Left cardiac atrium (tissue), 4 donors: ENCODE measurements at regions not wholly inside any gene's neighbourhood (a gene's known extent, or its start where the extent isn't known, plus 50 kb on each side); places are given as distances from the start of the nearest gene placed in this dataset.
"Not testable (repeated sequence)": the region's sequence is repeated elsewhere in the genome, so short reads cannot be mapped to it uniquely, and the experiment has no call there.

Source experiments
- ATAC-seq, 2 donors: fragments of 200-7000 bp; cut with Tn5 transposase; one replicate each; pipeline ENCODE4 v1.9.1; 2020; ENCODE audit warnings: mild to moderate bottlenecking in 2 of 2, moderate library complexity in 2 of 2
- DNase-seq: peaks from one replicate; pipeline ENCODE4 v3.0.0-alpha.2; 2020
- intact Hi-C, 2 donors: fragments of 100-400 bp; cut with DNase I; formaldehyde crosslinking; loops; one replicate each; pipeline versions ENCODE4 v1.14.1 to v1.15.1; 2022 to 2023
- donor health status: DM: no; HTN: yes; CAD: no.
- donor health status: DM: no; HTN: yes; CAD: no; lungs with severe emphysema.
- donor health status: DM: yes; HTN: yes; CAD: no.
- donor health status: Dilated cardiomyopathy.

DNA sequence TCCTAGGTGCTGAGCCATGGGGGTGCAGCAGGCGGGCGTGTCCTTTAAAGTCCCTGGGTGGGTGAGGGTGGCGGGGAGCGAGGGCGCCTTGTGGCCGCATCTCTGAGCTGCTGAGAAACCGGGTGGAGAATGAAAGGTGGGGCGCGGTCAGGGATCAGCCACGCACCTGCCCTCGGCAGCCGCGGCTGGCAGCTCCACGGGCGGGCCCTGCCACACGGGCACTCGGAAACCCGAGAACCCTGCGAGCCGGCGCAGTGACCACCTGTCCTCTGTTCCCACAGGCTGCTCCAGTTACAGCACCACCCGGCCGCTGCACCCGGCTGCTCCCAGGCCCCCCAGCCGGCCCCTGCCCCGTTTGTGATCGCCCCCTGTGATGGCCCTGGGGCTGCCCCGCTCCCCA, 4400.5 kb upstream of the TPTE start:
- ATAC-seq, intact Hi-C loops: not testable (repeated sequence)
- DNase-seq, result peak; percentile 7

DNA sequence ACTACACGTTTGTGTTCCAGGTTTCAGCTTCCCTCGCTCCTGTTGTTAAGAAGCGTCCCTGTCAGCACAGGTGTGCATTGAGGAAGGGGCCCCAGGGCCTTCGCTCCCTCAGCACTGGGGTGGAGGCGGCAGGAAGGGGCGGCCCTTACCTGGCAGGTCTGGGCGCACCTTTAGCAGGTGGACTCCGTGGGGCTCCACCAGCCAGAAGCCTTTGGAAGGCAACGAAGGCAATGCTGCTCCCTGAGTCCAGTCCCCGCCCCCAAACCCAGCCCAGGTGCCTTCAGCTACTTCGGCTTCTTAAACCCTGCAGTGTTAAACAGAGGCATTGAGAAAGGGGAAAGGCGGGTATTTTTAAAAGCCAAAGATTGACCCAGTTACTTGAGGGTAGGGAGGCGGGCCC, 4398.8 kb upstream of the TPTE start:
- intact Hi-C loops, ATAC-seq: not testable (repeated sequence)
- peak; percentile 7 for DNase-seq

DNA sequence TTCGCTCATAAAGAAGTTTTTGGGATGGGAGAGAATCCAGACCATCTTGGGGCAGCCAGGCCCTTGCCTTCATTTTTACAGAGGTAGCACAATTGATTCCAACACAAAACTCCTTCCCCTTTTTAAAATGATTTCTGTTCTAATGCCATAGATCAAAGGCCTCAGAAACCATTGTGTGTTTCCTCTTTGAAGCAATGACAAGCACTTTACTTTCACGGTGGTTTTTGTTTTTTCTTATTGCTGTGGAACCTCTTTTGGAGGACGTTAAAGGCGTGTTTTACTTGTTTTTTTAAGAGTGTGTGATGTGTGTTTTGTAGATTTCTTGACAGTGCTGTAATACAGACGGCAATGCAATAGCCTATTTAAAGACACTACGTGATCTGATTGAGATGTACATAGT, 4398.2 kb upstream of the TPTE start:
- intact Hi-C loops, ATAC-seq: not testable (repeated sequence)

DNA sequence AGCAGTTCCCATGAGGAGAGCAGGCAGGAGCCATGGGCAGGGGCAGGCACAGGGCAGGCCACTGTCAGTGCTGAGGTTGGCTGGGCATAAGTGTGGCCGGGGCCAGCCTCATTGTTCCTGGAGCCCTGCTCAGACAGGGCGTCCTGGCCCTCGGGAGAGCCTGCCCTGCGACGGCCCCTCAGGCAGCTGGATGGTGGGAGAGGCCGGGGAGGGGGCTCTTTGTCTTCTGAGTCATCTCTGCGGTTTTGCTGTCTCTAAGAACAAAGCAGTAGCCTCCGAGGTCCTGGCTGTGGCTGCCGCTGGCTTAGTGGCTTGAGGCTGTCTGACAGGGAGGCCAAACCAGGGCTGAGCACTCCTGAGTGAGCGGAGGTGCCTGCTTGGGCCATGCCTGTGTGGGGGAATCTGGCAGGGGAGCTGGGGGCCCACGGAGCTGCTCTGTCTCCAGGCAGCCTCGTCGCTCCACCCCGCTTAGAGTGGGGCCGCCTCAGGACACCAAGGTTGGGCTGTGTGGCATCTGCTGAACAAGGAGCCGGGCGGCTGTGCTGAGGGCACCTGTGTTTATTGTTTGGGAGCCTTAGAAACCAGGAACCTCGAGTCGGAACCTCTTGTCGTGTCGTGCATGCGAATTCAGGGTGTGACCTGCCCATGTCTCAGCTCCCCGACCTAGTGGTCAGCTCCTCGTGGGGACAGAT, 4395.7 kb upstream of the TPTE start:
- ATAC-seq (peak in 1 of 2 donors; percentile 30), DNase-seq (peak; percentile 17)
- intact Hi-C loops, result not testable (repeated sequence)

More for the DNA sequence above, 4398.2 kb upstream of the TPTE start:
- DNase-seq, result not testable (repeated sequence)

DNA sequence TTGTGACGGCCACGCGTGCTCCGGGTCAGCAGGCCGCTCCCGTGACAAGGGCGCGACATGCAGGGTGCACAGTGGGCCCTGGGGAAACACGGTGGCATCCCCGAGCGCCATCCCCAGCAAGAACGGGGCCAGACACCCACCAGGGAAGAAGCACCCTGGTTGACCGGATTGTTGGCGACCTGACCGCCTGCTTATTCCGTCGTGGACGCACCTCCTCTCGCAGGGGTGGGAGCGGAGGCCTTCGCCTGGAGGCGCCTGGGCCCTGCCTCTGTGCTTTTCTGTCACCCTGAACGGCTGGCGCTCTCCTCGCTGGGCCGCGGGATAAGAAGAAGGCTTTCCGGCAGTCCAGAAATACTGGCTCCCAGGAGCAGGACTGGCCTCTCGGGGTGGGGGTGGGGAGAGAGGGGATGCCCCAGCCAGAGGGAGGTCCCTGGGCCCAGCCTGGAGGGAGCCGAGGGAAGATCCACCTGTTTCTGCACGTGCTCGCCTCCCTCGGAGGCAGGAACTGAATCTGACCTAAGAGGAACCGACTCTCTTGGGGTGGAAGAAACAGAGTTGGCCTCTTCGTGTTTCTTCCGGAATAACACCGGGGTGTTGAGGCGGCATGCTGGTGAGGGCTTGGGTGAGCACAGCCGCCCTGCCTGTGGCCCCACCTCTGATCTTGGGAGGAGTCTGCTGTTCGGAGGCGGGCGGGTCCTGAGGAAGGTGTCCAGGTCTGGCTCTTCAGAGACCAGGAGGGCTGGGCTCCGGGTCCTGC, 4394.2 kb upstream of the TPTE start:
- intact Hi-C loops, result not testable (repeated sequence)
- peak; percentile 10 for DNase-seq

DNA sequence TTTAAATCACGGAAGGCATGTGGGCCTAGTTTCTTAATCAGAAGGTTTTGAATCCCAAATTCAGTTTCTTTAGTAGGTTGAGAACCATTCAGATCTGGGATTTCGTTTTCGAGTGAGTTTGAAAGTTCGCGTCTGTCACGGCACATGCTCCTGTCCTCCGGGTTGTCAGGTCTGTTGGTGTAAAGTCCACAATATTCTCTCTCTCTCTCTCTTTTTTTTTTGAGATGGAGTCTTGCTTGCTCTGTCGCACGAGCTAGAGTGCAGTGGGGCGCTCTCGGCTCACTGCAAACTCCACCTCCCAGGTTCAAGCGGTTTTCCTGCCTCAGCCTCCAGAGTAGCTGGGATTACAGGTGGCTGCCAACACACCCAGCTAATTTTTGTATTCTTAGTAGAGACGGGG, 4390.6 kb upstream of the TPTE start:
- ATAC-seq, intact Hi-C loops, DNase-seq: not testable (repeated sequence)

More for the DNA sequence above, 4394.2 kb upstream of the TPTE start:
- peak; percentile 41 to 53 for ATAC-seq

DNA sequence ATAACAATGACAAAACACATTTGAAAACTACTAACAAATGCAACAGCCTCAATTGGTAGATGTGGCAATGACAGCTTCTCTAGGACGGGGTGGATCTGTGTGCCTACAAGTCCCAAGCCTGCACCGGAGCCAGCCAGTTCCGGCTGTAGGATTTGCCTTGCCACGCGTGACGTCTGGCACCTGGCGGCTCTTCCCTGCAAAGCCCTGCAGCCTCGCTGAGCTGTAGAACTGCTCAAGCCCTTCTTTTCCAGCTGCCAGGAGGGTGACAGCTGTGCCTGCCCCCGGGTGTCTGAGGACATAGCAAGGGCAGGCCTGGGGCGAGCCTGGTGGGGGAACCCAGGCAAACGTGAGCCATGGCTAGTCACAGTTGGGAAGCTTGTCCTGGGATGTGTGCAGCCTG, 4388.0 kb upstream of the TPTE start:
- DNase-seq, ATAC-seq, intact Hi-C loops: not testable (repeated sequence)

DNA sequence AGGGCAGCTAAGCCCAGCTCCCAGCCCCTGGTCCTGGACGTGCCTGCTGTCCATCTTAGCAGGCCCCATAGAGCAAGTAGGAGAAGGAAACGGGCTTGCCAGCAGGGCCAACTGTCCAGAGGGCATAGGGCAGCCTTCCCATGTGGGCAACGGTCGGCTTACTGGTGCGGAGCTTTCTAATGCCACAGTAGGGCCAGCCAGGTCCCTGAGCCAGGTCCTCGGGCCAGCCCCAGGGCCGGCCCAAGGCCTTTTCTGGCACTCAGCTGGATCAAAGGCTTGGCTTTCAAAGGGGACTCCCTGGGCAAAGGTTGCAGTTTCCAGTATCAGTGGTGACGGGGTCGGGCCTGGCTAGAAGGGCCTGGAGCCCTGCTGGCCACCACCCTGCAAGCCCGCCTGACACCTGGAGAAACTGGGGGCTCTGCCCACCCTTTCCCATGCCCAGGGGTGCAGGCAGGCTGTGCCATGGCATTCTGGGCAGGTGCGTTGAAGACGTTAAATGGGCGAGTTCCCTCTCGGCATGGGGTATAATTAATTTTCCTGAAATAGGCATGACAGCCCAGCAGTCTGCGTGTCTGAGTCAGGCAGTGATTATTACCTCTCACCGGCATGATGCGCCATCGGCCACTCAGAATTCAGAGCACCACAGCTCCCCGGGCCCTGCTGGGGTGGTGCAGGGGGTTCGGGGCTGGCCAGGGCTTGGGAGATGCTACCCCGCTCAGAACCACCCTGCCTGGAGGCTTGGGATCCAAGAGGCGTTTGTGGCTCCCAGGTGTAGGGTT, 4387.3 kb upstream of the TPTE start:
- intact Hi-C loops, ATAC-seq, DNase-seq: not testable (repeated sequence)

DNA sequence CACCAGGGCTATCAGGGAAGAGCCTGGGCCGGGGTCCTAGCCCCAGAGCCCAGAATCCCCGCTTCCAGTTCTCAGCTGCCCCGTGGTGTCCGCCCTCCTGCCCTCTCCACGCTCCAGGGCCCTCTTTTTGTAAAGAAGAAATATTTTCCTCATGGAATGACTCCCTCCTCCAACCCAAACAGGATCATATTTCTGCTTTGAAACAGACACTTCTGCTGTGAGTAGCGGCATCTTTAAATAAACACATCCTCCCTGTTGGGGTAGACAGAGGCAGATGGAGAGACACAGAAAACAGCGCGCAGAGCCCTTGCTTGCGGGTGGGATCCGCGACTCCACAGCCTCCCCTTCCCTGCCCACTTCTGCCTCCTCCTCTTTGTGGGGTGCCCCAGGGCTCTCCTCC, 4384.7 kb upstream of the TPTE start:
- DNase-seq, ATAC-seq, intact Hi-C loops: not testable (repeated sequence)

DNA sequence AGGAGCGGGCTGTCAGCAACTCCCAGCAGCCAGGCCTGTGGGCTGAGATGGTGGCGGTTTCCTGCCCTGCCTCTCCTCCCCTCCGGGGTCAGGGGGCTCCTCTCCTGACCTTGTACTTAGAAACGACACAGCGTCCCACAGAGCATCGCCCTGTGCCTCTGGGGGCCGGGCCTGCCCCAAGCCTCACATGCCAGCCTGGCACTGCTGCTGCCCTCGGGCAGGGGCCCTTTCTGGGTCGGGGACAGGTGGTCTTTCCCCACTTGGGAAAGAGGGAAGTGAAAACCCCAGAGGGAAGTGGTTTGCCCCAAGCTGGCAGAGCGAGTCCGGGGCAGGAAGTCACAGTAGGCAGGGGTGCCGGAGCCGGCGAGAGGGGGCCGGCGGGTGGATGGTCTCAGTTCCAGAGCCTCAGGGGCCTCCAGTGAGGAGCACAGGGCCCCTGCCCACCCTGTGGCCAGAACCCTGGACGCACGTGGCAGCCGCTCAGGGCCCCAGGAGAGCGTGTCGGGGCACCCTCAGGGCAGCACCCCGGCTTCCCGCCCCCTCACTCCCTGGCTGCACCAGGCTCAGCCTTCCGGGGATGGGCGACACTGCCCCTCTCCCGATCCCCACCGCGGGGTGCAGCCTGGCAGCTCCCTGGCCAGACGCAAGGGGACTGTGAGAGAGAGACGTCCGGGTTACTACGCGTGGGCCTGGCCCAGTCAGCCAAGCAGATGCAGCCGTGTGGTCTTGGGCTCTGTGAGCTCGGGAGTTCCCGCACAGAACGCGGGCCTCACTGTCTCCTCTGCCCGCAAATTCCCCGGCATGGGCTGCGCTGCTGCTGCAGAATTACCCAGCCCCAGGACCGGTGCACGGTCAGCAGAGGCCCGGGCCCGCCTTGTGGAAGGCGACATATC, 4382.9 kb upstream of the TPTE start:
- DNase-seq, intact Hi-C loops: not testable (repeated sequence)
- ATAC-seq, result peak; percentile 51 to 55

DNA sequence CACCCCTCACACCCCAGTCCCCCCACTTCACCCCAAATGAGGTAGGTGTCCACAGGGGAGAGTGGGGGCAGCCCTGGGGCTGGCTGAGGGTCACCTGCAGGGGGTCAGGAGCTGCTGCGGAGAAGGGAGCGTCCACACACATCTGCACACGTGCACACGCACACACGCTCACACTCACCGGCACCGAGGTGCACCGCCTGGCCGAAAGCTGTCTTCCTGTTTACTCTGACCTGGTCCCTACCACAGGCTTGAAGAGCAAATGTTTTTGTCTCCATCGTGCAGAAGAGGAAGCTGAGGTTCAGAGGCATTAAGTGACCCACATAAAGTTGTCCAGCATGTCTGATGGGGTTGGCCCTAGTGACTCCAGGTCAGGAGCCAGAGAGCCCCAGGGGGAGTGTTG, 4382.1 kb upstream of the TPTE start:
- intact Hi-C loops, DNase-seq: not testable (repeated sequence)
- ATAC-seq, result peak in 1 of 2 donors; percentile 16

DNA sequence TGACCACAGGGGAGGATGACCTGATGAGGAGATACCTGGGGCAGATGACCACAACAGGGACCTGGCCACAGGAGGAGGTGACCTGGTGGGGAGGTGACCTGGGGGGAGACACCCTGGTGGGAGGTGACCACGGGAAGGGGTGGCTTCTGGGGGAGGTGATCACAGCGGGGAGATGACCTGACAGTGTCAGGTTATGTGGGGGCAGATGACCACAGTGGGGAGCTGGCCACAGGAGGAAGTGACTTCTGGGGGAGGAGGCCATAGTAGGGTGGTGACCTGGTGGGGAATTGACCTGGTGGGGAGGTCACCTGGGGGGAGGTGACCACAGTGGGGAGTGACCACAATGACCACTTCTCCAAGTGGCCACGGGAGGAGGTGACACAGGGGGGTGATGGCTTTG, 4381.5 kb upstream of the TPTE start:
- ATAC-seq, DNase-seq, intact Hi-C loops: not testable (repeated sequence)

DNA sequence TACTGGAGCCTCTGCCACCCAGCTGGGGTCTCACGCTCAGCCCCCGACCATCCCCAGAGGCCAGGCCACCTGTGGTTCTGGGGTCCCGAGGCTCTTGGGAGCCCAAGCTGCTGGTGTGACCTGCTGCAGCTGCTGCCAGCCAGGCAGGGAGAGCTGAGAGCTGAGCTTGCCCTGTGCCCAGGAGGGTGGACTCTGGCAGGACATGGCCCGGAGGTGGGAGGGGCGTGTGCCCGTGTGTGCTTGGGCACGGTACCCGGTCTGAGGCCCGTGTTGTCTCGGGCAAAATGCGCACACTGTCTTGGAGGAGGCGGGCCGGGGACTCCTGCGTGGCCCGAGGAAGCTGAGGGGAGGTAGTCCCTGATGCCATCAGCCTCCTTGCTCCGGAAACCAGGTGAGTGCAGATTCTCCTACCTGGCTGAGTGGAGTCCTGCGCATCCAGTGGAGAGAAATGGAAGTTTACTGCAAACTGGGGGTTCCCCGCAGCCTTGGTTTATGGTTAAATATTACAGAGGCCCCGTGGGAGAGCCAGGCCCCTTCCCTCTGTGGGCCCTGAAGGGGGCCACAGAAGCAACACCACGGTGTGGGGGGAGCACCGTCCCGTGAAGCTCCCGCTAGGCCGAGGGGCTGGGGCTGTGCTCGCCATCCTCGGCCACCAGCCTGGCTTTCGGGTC, 4380.8 kb upstream of the TPTE start:
- DNase-seq, intact Hi-C loops, ATAC-seq: not testable (repeated sequence)

DNA sequence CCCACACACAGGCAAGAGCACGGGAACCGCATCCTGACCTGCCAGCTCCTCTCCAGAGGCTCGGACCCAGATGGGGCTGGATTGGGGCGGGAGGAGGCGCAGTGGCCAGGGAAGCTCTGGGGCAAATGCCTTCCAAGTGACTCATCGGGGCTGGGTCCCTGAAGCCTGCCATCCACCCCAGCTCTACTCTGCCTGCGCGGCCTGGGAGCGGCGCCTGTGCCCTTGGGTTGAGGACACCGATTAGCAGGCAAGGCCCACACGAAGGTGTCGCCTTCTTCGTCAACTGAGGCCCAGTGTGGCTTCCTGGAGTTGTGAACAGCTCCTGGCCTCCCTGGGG, 4380.3 kb upstream of the TPTE start:
- ATAC-seq, intact Hi-C loops, DNase-seq: not testable (repeated sequence)

DNA sequence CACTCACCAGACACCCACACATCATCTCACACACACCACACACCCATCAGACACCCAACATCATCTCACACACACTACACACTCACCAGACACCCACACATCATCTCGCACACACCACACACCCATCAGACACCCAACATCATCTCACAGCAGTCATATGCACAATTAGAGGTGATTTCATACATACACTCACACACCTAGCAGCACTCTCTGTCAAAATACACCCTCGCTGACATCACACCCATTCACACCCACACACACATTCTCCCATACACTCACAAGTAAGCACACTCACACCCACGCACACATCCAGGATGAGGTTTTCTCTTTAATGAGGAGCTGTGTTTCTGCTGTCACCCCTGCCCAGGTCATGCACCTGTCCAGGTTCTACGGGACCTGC, 4368.2 kb upstream of the TPTE start:
- intact Hi-C loops, ATAC-seq, DNase-seq: not testable (repeated sequence)

DNA sequence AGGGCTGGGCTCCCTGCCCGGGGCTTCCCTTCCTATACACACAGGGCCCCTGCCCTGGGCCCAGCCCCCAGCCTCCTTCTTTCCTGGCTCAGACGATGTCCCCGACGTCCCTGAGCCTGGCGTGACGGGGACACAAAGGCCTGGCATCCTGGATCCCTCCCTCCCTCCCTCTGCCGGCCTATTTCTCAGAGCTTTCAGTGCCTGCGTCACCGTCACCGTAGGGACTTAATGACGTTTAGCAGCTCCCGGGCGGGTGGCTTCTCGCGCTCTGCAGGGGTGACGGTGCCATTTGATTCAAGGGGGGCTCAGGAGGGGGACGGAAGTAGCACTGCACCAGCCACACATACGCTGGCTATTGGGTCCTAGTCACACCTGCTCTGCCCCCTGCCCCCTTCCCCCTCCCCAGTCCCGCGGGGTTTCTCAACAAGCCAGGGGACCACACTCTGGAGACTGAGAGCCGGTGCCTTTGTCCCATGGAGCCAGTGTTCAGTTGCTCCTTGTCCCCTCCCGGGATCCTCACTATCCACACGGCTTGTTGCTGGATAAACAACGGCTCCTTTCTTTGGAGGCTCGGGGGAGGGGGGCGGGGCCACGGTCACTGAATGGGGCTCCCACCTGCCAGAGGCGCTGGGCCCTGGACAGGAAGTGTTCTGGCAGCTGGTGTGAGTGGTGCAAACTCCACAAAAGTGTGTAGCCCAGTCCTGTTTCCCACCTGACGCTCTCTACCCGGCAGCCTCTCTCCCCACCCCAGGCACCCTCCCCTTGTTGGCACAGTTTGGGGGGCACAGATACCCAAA, 4366.7 kb upstream of the TPTE start:
- DNase-seq, intact Hi-C loops: not testable (repeated sequence)
- ATAC-seq, result peak; percentile 47 to 66

DNA sequence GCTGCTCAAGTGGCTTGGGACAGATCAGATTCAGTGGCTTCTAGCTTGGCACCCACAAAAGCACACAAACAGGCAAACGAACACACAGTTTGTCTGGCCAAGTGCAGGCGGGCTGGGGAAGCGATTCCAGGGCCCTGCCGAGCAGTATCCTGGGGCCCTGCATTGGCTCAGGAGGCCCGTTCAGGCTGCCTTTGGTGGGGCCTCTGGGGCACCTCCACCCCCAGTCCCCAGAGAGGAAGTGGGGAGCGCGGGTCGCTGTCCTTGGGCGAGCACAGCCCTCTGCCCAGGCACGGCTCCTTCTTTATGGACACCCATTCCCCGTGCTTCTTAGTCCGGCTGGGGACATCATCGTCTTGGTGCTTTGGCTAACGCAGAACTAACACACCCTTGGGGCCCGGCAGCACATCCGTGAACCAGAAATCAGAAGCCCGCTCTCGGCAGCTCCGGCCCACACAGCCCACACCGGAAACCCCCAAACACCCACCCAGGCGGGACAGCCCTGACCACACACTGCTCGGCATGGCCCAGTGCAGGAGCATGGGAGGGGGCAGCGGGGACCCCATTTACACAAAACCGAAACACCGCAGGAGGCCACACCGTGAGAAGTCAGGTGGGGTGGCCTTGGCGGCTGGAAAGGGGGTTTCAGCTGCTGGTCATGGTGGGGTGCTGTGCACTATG, 4364.5 kb upstream of the TPTE start:
- ATAC-seq, DNase-seq, intact Hi-C loops: not testable (repeated sequence)
